Kidney (tissue), 13 donors: ENCODE measurements at regions not wholly inside any gene's neighbourhood (a gene's known extent, or its start where the extent isn't known, plus 50 kb on each side); places are given as distances from the start of the nearest gene placed in this dataset.

ENCODE experiments used
- DNase-seq, 5 donors: peaks; one replicate each; pipeline ENCODE4 v3.0.0-alpha.2; 2013 to 2020
- FAIRE-seq: peaks from 2 replicates; lab custom pipeline; 2012; peaks lifted over from hg19 to GRCh38; lab: Jason Lieb, UNC
- H3K27ac ChIP-seq, 2 donors: one replicate each; pipeline ENCODE4 v1.7.0; 2013; ENCODE audit warnings: low read depth in 2 of 2, low read length in 2 of 2, inconsistent platforms in 1 of 2
- H3K27me3 ChIP-seq: one replicate; pipeline ENCODE4 v1.7.1; 2013; ENCODE audit warnings: low read length, inconsistent platforms; ENCODE audit not compliant: control insufficient read depth, insufficient read depth
- H3K36me3 ChIP-seq, 3 donors: one replicate each; pipeline versions ENCODE4 v1.7.0 to v1.7.1; 2013; ENCODE audit warnings: low read length in 3 of 3, control low read depth in 1 of 3, inconsistent platforms in 1 of 3; ENCODE audit not compliant: insufficient read depth in 3 of 3, control insufficient read depth in 2 of 3
- H3K4me1 ChIP-seq, 3 donors: one replicate each; pipeline versions ENCODE4 v1.7.0 to v1.7.1; 2013; ENCODE audit warnings: low read length in 3 of 3, inconsistent platforms in 1 of 3, low read depth in 1 of 3; ENCODE audit not compliant: control insufficient read depth in 2 of 3, insufficient read depth in 2 of 3
- H3K4me3 ChIP-seq, 3 donors: one replicate each; pipeline versions ENCODE4 v1.7.0 to v1.8.1; 2013; ENCODE audit warnings: low read length in 3 of 3, control low read depth in 1 of 3, inconsistent platforms in 1 of 3
- H3K9ac ChIP-seq, 3 donors: one replicate each; pipeline versions ENCODE4 v1.7.0 to v1.7.1; 2013; ENCODE audit warnings: low read length in 3 of 3, control low read depth in 1 of 3, inconsistent platforms in 1 of 3
- H3K9me3 ChIP-seq, 3 donors: one replicate each; pipeline versions ENCODE4 v1.7.0 to v1.7.1; 2013; ENCODE audit warnings: low read length in 3 of 3, control low read depth in 1 of 3, inconsistent platforms in 1 of 3; ENCODE audit not compliant: control insufficient read depth in 2 of 3, insufficient read depth in 1 of 3
- CTCF ChIP-seq: IDR thresholded peaks from 3 replicates; pipeline ENCODE4 v1.5.1; 2012; ENCODE audit warnings: mild to moderate bottlenecking, moderate library complexity, borderline replicate concordance; ENCODE audit not compliant: insufficient read depth; ENCODE audit errors: extremely low read depth
- intact Hi-C: fragments of 100-400 bp; cut with DNase I; formaldehyde crosslinking; loops from one replicate; pipeline ENCODE4 v1.11.1; 2022
- donor health status: control.
- donor health status: control.
- donor health status: control.
- donor health status: control.
- donor health status: control.
- donor health status: DM: yes; HTN: yes; CAD: no.
- donor health status: Normal renal cell carcinoma (clear cell type).

DNA sequence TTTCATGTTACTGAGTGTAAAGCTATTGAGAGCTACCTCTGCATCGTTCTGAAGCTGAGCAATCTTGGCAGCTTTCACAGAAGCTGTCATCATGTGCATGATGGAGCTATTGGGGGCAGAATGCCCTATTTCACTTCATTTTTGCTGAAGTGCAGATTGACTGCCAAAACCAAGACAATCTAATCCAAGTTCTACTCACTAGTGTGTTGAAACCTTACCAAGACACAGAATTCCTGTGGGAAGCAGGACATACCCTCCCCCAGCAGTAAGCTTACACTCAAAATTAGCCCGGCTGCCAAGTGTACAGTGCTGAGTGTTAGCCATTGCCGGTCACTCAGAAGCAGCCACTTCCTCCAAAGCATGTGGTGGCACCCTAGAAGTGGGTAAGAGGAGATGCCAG is 177.3 kb upstream of the TENT5A start:
- intact Hi-C loops = no loop called here
- Histone ChIP-seq H3K27me3 (no peaks in the 10 kb centered on the region), H3K4me3 (no peak overlapping the region), H3K27ac (no peak overlapping the region), H3K4me1 (no peaks in the 10 kb centered on the region), H3K9me3 (no peaks in the 10 kb centered on the region), H3K36me3 (no peaks in the 10 kb centered on the region), H3K9ac (no peak overlapping the region)
- no peak for TF ChIP-seq CTCF
- FAIRE-seq = no peak
- DNase-seq = no peak

DNA sequence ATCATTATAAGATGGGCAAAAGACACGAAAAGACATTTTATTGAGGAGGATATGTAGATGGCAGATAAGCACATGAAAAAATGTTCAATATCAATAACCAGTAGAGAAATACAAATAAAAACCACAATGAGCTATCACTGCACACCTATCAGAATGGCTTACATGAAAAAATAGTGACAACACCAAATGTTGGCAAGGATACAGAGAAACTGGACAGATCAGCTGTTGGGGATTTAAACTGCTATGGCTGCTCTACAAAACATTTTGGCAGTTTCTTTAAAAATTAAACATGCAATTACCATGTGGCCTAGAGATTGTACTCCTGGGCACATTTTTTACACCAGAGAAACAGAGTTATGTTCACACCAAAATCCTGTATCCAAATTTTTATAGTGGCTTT is 172.7 kb upstream of the TENT5A start:
- Histone ChIP-seq H3K27me3 (no peaks in the 10 kb centered on the region), H3K9me3 (peaks cover 0 to 3% (median 0%) of the 10 kb centered on the region in 3 donors), H3K4me3 (no peak overlapping the region), H3K36me3 (no peaks in the 10 kb centered on the region), H3K4me1 (no peaks in the 10 kb centered on the region), H3K27ac (no peak overlapping the region), H3K9ac (no peak overlapping the region)
- DNase-seq (no peak), FAIRE-seq (no peak)
- no peak for TF ChIP-seq CTCF
- intact Hi-C loops = no loop called here

GRCh38 chr6:81909981-81910900 is 157.8 kb upstream of the TENT5A start:
- no peak for DNase-seq
- no peaks in the 10 kb centered on the region for H3K4me1 ChIP-seq
- H3K27ac ChIP-seq = no peak overlapping the region
- H3K4me3 ChIP-seq = no peak overlapping the region
- intact Hi-C loops = no loop called here
- peak; percentile 61 for FAIRE-seq
- no peak overlapping the region for H3K9ac ChIP-seq
- TF ChIP-seq CTCF = no peak
- no peaks in the 10 kb centered on the region for H3K9me3 ChIP-seq
- H3K27me3 ChIP-seq = no peaks in the 10 kb centered on the region
- no peaks in the 10 kb centered on the region for H3K36me3 ChIP-seq
